HG03280 (cell line): ENCODE measurements at regions not wholly inside any gene's neighbourhood (a gene's known extent, or its start where the extent isn't known, plus 50 kb on each side); places are given as distances from the start of the nearest gene placed in this dataset.
"Not testable (repeated sequence)": the region's sequence is repeated elsewhere in the genome, so short reads cannot be mapped to it uniquely, and the experiment has no call there.

Experiments
- ATAC-seq: cut with Tn5 transposase; IDR thresholded peaks from one replicate; pipeline ENCODE4 v1.9.1; 2021; ENCODE audit warnings: mild to moderate bottlenecking, moderate library complexity; ENCODE audit not compliant: unreplicated experiment

DNA sequence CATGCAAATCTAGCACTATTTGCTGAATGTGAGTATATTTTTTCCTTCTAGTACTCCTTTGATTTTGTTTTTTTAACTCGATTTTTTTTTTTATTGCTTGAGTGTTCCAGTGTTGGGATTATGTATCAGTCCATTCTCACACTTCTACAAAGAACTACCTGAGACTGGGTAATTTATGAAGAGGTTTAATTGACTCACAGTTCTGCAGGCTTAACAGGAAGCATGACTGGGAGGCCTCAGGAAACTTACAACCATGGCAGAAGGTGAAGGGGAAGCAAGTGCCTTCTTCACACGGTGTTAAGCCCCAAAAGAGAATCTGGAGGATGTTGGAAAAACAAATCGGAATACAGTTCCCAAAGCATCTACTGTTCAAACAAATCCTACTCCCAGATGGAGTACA lies 69.1 kb downstream of the ZNF518B start:
- ATAC-seq = not testable (repeated sequence)

DNA sequence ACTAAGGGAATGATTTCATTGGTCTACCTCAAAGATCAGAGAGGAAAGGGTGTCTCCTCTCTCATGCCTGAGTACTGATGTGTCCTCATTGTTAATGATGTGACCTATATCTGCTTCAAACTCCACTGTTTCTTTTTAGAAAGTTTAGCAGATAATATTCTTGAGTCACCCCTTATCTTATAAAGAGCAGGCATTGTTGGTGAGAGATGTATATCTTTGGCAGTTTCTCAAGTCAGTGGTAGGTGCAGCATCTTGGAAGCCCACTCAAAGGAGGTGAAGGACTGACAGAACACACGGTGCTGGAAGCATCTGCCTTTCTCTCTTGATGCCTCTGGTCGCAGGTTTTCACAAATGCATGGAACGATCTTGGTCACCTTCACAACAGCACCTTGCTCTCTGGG lies 71.2 kb downstream of the ZNF518B start:
- no peak for ATAC-seq

DNA sequence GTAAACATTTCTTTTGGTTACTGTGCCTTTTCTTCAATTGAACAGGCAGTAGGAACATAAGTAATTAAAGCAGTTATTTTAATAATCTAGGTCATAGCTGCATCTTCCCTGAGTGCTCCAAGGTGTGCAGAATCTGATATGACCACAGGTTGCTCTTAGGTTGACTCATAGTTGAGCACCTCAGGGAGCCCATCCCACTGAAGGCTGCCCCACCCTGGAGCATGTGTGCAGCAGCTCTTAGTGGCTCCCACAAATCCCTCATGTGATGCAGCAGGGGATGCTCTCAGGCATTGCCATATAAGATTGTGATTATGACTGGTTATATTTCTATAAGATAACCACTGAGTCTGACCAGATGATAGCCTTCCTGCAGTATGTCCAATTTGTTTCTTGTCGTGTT lies 72.3 kb downstream of the ZNF518B start:
- no peak for ATAC-seq

DNA sequence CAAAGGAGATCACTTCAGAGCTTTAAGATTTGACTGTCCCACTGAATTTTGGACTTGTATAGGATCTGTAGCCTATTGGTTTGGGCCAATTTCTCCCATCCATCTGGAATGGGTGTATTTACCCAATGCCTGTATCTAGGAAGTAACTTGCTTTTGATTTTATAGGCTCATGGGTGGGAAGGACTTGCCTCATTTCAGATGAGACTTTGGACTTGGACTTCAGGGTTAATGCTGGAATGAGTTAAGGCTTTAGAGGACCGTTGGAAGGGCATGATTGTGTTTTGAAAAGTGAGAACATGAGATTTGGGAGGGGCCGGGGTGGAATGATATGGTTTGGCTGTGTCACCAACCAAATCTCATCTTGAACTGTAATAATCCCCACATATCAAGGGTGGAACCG lies 73.8 kb downstream of the ZNF518B start:
- ATAC-seq = no peak

DNA sequence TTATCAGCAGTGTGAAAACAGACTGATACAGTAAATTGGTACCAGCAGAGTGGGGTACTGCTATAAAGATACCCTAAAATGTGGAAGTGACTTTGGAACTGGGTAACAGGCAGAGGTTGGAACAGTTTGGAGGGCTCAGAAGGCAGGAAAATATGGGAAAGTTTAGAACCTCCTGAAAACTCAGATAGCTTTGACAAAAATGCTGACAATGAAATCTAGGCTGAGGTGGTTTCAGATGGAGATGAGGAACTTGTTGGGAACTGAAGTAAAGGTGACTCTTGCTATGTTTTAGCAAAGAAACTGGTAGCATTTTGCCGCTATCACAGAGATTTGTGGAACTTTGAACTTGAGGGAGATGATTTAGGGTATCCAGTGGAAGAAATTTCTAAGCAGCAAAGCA lies 75.1 kb downstream of the ZNF518B start:
- not testable (repeated sequence) for ATAC-seq

DNA sequence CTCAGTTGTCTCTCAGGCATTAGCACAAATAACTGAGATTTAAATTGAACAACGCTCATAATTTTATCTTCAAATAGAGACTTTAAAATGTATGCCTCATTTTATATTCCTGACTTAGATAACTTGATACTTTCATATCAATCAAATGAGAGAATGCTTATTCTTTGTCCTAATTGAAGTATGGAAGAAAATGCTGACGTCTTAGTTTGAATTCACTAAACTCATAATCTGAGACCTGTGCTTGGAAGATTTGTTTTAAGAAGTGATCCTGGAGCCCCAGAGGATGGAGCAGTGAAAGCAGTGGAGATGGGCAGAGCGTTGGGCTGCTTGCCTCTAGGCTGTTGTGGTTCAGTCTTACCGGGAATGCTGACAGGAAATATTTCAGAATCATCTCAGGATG lies 76.1 kb downstream of the ZNF518B start:
- ATAC-seq = no peak

DNA sequence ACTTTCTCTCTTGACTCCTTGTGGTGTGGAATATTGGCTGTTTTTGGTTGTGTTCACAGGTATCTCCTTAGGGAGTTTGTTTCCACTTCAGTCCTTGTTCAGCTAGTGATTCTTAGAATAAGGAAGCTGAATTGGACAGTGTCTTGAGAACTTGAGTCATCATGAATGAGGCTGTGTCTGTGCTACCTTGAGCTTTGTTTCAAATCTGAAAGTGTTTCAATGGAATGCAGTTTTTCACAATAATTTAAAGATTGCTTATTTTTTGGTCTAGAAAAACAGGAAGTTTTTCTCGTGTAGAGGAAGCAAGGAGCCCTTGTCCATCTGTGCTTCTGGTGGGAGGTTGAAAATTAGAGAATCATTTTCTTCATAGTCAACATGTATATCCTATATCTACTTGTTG lies 76.5 kb downstream of the ZNF518B start:
- no peak for ATAC-seq

DNA sequence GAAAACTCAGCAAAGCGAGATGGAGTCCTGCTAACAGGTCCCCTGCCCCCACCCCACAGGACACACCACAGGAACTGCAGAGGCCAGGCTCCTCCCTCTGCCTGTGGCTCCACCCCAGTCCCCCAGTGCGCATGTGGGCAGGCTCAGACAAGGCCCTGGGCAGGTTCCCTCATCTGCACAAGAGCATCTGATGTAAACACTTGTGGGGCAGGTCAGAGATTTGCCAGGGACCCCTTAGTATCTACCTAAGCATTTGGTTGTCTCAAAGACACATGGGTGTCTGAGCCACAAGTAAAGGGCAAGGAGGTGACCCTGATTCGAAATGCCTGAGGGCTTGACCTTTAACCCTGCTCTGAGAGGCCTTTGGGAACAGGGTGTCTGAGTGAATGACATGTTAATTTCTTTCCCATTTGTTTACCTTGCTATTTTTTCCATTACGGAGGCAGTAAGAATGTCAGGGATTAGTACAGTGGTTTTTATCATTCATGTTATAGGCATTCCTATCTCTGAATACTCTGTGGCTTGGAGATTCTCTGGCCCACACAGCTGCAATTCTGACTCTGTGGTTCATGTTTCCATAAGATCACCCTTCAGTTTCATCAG lies 85.3 kb downstream of the ZNF518B start:
- no peak for ATAC-seq

DNA sequence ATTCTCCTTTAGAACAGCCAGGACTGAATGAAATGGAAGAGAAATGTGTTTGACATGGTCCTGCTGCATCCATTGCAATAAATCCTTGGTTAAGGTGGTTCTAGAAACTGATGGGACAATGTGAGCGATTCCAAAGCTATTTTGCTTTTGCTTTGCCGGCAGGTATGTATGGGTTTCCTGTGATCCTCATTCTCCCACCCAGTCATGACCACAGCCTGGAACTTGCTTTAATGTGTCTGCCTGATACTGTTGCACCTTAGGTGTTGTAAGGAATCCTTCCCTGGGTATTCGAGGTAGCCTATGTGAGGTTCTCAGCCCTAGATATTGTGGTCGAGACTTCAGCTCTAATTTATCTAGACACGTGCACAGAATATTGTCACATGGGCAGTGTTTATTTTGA lies 86.1 kb downstream of the ZNF518B start:
- ATAC-seq = no peak

DNA sequence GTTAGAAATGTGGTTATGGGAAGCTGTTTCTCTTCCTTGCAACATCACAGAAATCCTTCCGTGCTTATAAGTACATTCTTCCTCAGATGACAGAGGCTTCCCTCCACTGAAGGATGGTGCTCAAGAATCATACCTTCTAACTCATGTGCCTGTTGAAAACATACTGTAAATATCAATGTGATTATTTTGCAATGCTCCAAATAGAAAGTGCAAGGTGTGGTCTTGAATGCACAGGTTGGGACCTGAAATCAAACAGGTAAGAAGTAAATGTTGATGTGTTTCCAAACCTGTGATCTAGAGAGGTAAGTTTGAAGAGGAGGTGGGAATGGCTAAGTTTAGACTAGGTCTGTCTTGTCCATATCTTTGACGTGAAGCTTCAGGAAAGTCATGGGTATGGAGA lies 87.7 kb downstream of the ZNF518B start:
- ATAC-seq = no peak

DNA sequence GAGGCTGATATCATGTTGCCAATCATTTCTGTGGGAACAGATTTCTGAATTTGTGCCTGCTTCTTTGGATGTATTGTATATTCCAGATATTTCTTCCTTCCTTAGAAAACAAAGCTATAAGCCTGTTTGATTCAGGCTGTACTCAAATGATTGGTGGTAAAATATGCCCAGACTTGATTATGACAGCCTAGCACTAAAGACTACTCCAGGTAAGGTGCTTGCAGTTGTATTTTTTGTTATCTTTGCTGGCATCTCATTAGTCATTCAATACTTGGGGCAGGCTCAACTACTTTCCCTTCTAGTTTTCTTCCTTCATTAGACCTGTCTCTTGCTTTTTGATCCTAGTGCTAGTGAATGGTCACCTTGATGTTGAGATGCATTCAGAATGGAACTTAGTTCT lies 90.6 kb downstream of the ZNF518B start:
- ATAC-seq = no peak

DNA sequence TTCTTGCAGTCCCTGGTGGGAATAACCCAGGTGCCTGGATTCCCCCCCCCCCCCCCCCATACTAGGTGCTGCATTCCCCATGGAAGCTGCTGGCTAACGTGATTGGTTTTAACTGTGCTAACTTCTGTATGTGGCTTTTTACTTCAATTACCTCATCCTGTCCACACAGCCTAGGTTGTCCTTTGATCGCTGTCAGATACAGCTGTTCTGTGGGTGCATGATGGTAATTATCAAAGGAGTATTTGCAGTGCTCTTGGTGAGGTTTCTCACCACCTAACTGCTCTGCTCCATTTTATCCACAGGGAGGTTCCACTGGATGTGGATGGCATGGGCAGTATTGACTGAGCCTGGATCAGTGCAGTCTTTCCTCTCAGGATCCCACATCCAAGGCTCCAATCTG lies 93.0 kb downstream of the ZNF518B start:
- no peak for ATAC-seq

DNA sequence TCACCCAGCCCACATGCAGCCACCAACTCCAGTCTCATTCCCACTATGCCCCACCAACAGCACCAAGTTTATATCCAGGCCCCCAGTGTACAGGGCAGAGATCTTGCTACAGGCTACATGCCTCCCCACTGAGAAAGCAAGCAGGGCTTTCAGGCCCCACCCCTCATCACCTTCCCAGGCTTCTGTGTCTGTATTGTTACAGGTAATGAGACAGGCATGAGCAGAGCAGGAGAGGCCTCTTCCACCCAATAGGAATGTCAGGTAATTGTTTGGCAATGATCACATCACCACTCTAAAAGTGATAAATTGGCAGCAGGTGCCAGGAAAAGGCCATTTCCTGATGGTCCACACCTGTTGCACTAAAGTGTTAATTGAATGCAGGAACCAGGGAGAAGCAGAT lies 102.5 kb downstream of the ZNF518B start:
- ATAC-seq = no peak

DNA sequence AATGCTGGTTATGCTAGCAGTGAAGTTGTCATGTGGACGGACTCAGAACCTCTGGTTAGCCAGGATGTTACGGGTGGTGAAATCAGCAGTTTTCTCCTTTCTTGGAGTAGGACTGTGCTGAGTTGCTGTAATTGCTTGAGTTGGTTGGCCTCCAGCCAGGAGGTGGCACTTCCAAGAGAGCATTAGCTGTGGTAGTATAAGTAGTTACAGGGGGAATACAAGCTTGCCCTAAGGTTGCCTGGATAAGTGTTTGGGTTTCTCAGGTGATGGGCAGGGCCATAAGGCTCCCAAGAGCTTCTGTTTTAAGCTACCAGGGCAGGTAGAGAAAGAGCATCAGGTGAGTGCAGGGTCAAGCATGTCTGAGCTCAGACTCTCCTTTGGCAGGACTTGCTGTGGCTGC lies 103.0 kb downstream of the ZNF518B start:
- no peak for ATAC-seq

DNA sequence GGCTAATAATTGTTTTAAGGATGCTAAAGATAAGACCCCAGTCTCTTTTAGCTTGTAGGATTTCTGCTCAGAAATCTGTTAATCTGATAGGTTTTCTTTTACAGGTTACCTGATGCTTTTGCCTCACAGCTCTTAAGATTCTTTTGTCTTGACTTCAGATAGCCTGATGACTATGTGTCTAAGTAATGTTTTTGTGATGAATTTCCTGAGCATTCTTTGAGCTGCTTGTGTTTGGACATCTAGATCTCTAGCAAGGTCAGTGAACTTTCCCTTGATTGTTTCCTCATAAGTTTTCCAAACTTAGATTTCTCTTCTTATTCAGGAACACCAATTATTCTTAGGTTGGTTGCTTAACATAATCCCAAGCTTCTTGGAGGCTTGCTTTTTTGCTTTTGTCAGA lies 104.1 kb downstream of the ZNF518B start:
- no peak for ATAC-seq

DNA sequence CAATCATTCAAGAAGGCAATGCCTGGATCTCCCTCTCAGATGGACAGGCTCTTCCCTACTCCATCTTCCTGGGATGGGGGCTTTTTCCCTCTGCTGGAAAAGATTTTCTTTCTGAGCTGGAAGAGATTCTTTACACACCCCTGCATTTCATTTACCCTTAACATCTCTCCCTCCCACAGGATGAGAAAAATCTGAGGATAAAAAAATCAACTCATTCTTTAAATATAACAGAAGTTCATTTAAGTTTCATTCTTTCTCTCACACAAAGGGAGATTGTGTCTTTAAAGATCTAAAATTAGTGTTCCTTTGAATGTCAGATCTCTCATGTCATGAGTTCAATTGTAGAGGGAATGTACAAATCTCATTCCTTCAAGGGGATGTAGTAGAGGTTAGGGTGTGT lies 109.0 kb downstream of the ZNF518B start:
- no peak for ATAC-seq

DNA sequence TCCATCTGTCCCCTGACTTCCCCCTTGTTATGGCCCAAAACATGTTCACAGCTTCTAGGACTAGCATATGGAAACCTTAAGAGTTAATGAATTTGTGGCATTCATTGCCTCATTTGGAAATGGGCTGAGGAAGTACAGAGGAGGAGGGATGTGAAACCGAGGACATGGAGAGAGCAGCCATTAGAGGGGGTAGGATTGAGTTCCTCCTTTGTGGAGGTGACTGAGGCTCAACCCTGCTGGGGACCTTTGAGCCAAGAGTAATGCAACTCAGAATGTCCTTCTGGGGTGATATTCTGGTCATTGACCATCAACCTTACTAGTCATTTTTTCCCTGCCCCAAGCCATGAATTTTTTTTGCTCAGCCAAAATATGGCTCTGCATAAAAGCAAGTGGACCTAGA lies 109.4 kb downstream of the ZNF518B start:
- ATAC-seq = no peak

DNA sequence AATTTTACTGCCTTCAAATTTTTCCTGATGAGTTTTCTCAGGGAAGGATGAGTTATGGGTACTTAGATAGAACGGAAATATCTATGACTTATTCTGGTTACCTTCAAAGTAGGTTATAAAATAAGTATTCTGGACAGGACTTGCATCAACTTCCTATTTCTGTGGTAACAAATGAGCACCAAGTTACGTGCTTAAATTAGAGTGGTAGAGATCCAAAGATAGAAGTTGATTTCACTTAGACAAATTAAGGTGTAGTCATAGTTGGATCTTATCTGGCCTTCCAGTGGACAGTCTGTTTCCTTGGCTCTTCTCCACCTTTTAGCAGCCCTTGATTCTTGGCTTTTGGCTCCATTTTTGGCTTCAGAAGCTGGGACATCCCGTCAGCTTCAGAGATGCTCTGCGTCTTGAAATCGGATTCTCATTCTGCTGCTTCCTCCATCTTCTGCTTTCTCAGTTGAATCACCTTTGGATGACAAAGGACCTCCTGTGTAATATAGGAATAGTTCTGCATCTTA lies 109.9 kb downstream of the ZNF518B start:
- ATAC-seq = no peak

DNA sequence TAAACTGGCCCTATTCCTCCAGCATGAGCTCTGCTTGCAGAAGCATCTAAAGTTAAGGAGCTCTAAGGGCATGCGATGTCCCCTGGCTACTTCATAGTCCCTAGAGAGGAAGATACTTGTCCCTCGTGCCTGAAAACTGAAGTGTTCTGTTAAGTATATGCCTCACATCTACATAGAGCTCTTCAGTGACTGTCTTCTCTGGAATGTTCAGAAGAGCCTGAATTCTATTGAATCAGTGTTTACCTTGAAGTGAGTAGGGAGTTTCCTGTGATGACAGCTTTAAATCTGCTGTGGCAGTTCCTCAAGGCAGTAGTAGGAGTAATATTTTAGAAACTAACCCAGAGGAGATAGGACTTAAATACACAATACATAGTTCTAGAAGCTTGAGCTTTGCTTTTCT lies 111.2 kb downstream of the ZNF518B start:
- no peak for ATAC-seq

DNA sequence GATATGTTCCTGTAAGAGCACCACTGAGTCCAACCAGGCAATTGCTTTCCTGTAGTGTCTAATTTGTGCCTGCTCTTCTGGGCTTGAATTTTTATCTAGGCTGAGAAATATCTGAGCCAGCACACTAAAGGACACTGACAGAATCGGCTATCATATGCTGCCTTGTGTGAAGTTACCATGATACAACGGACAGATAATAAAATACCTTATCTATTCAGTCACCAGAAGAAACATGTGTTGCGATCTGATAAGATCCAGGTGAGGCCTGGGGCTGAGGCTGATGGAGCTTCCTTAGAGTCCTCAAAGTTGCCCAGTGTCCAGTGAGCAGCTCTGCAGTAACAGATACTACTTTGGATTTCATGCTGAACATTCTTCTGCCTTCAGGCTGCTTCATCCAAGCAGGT lies 111.8 kb downstream of the ZNF518B start:
- ATAC-seq = no peak

DNA sequence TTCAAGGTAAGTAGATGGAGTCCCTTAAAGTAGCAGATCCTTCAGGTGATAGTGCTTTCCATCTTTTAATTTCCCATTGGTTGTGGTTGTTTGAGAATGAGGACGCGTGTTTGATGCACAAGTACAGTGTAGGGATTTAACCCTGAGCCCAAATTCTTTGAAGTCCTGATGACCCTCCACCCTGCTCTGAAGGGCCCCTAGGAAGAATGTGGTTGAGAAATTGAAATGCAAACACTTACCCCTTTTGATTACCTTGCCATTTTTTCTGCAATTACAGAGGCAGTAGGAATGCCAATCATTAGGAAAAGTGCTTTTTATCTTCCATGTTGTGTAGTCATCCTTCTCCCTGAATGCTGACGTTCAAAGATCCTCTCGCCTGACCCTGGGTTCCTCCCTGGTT lies 112.4 kb downstream of the ZNF518B start:
- no peak for ATAC-seq

DNA sequence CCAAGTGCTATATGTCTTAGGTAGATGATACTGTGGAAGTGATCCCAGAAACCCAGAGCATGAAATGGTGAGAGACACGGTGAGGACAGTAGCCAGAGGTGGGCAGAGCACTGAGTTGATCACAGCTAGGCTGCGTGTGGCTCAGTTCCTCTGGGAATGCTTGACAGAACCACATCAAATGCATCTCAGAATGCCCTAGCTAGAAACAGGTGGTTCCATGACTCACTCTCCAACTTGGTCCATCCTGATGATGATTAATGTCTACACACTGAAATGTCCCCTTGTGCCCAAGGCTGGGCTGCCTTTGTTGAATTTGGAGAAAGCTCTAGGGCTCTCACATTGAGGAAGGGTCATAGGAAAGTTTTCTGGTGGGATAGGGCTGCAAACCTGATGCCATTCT lies 113.6 kb downstream of the ZNF518B start:
- ATAC-seq = no peak

DNA sequence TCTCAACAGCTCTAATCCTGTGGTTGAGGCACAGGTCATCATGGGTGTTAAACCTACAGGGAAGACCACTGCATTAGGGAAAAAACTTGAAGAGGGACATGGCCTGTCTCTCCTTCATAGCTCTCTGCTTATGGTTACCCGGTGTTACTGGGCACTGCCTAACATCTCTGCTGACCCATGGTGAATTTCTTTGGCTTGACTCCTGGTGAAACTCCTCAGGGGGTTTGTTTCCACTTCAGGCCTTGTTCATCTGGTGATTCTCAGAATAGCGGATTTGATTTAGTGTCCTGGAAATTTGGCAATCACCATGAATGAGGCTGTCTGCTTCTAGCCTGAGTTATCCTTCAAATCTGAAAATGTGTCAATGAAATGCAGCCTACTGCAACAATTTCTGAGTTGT lies 114.4 kb downstream of the ZNF518B start:
- ATAC-seq = no peak
